Neural cell (in vitro differentiated cells): ENCODE measurements at regions not wholly inside any gene's neighbourhood (a gene's known extent, or its start where the extent isn't known, plus 50 kb on each side); places are given as distances from the start of the nearest gene placed in this dataset.
A peak's percentile ranks its signal among the peaks of the same experiment; 100 is the strongest.

Experiments
- H2AFZ ChIP-seq: fragments of 200-600, 300-800 bp; sonication (generic), shearing (Covaris generic); 2 replicates; pipeline ENCODE4 v1.6.0; 2014; ENCODE audit warnings: low read depth, mild to moderate bottlenecking, antibody characterized with exemption, low read length, moderate library complexity
- H3F3A ChIP-seq: fragments of 200-600 bp; shearing (Covaris generic); 2 replicates; pipeline ENCODE4 v1.6.1; 2016; ENCODE audit warnings: mild to moderate bottlenecking, moderate library complexity, mixed read lengths, antibody characterized with exemption, low read length; ENCODE audit not compliant: insufficient read depth, poor library complexity, severe bottlenecking
- H3K27ac ChIP-seq: fragments of 200-600, 300-800 bp; sonication (generic), shearing (Covaris generic); 2 replicates; pipeline ENCODE4 v1.5.1; 2014; ENCODE audit warnings: mild to moderate bottlenecking, low read length, moderate library complexity
- H3K27me3 ChIP-seq: fragments of 300-800, 200-600 bp; sonication (generic), shearing (Covaris generic); 2 replicates; pipeline ENCODE4 v1.6.0; 2014; ENCODE audit warnings: mild to moderate bottlenecking, low read depth, low read length, moderate library complexity; ENCODE audit not compliant: insufficient read depth
- H3K36me3 ChIP-seq: fragments of 300-800, 200-600 bp; sonication (generic), shearing (Covaris generic); 2 replicates; pipeline ENCODE4 v1.5.1; 2014; ENCODE audit warnings: mild to moderate bottlenecking, antibody characterized with exemption, low read length, moderate library complexity; ENCODE audit not compliant: insufficient read depth
- H3K4me2 ChIP-seq: fragments of 300-800, 200-600 bp; sonication (generic), shearing (Covaris generic); 2 replicates; pipeline ENCODE4 v1.6.0; 2014; ENCODE audit warnings: mild to moderate bottlenecking, low read length
- H3K4me3 ChIP-seq: fragments of 300-800, 200-600 bp; sonication (generic), shearing (Covaris generic); 2 replicates; pipeline ENCODE4 v1.5.1; 2014; ENCODE audit warnings: mild to moderate bottlenecking, low read length, moderate library complexity
- H3K79me2 ChIP-seq: fragments of 200-600 bp; shearing (Covaris generic); replicated peaks from 2 replicates; pipeline ENCODE4 v1.6.0; 2014; ENCODE audit warnings: mild to moderate bottlenecking, low read length, moderate library complexity; ENCODE audit not compliant: insufficient read depth
- H3K9ac ChIP-seq: fragments of 300-800, 200-600 bp; sonication (generic), shearing (Covaris generic); 2 replicates; pipeline ENCODE4 v1.6.1; 2016; ENCODE audit warnings: mild to moderate bottlenecking, low read length, mixed read lengths
- H3K9me2 ChIP-seq: fragments of 200-600 bp; shearing (Covaris generic); 2 replicates; pipeline ENCODE4 v1.6.1; 2016; ENCODE audit warnings: mild to moderate bottlenecking, low read length, mixed read lengths; ENCODE audit not compliant: insufficient read depth
- H3K9me3 ChIP-seq: fragments of 200-600, 300-800 bp; sonication (generic), shearing (Covaris generic); 2 replicates; pipeline ENCODE4 v1.6.1; 2016; ENCODE audit warnings: mild to moderate bottlenecking, mixed run types, low read length, moderate library complexity, mixed read lengths
- H4K20me1 ChIP-seq: fragments of 200-600 bp; shearing (Covaris generic); 2 replicates; pipeline ENCODE4 v1.6.1; 2016; ENCODE audit warnings: mild to moderate bottlenecking, mixed run types; ENCODE audit not compliant: insufficient read depth
- EP300 ChIP-seq: fragments of 450-650 bp; conservative IDR thresholded peaks from 2 replicates; pipeline ENCODE4 v1.6.1; 2014; ENCODE audit warnings: antibody characterized with exemption, mild to moderate bottlenecking, moderate library complexity; ENCODE audit not compliant: poor library complexity, severe bottlenecking
- EZH2 ChIP-seq: fragments of 200-600, 300-800 bp; shearing (Covaris generic), sonication (generic); IDR thresholded peaks from 2 replicates; pipeline ENCODE4 v1.6.1; 2014; ENCODE audit warnings: antibody characterized with exemption, low read length, borderline replicate concordance, mild to moderate bottlenecking; ENCODE audit not compliant: insufficient read depth, poor library complexity, severe bottlenecking
- MXI1 ChIP-seq: fragments of 450-650 bp; conservative IDR thresholded peaks from 2 replicates; pipeline ENCODE4 v1.6.1; 2014; ENCODE audit warnings: antibody characterized with exemption, mild to moderate bottlenecking; ENCODE audit not compliant: poor library complexity, severe bottlenecking
- POLR2AphosphoS5 ChIP-seq: IDR thresholded peaks from 2 replicates; pipeline ENCODE4 v1.6.1; 2012
- RAD21 ChIP-seq: fragments of 450-650 bp; conservative IDR thresholded peaks from 2 replicates; pipeline ENCODE4 v1.6.1; 2014; ENCODE audit warnings: antibody characterized with exemption, mild to moderate bottlenecking, moderate library complexity
- SMC3 ChIP-seq: fragments of 450-650 bp; conservative IDR thresholded peaks from 2 replicates; pipeline ENCODE4 v1.6.1; 2014; ENCODE audit warnings: antibody characterized with exemption, mild to moderate bottlenecking, moderate library complexity; ENCODE audit not compliant: poor library complexity
- TAF1 ChIP-seq: IDR thresholded peaks from 2 replicates; pipeline ENCODE4 v1.6.1; 2012; ENCODE audit warnings: low read depth
- TF ChIP-seq, protein P1 (sequence below): fragments of 450-650 bp; IDR thresholded peaks from 2 replicates; pipeline ENCODE4 v1.5.1; 2014; ENCODE audit warnings: antibody characterized with exemption, mild to moderate bottlenecking, moderate library complexity; ENCODE audit not compliant: poor library complexity, severe bottlenecking
- TF ChIP-seq, protein P2 (sequence below): IDR thresholded peaks from 2 replicates; pipeline ENCODE4 v1.6.1; 2012; ENCODE audit warnings: borderline replicate concordance

DNA sequence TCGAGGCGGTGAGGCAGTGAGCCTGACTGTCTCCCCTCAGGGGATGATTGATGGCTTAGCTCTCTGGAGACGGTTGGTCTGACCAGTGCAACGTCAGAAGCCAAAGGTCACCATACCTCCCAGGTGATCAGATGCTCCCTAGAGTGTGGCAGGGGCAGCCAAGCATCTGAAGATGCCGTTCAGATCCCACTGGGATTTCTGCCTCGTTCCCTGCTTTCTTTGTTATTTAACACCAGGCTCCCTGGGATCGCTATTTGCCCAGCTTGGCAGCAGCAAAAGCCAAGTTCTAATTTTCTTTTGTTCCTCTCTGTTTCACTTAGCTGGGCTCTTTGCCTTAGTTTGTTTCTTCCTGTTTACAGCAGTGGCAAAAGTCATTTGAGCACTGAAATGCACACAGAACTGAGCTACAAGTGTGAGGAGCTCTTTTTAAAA, 53.5 kb upstream of the SVIL start:
- no peaks in the 10 kb centered on the region for H3K9me3 ChIP-seq
- no peaks in the 10 kb centered on the region for H3F3A ChIP-seq
- H3K9me2 ChIP-seq: no peaks in the 10 kb centered on the region
- H3K9ac ChIP-seq: no peak overlapping the region
- H3K27ac ChIP-seq: no peak overlapping the region
- no peak for TF ChIP-seq EP300
- no peak for TF ChIP-seq SMC3
- no peak for TF ChIP-seq POLR2AphosphoS5
- no peak for TF ChIP-seq MXI1
- TF ChIP-seq TAF1: no peak
- TF ChIP-seq, protein P1, sequence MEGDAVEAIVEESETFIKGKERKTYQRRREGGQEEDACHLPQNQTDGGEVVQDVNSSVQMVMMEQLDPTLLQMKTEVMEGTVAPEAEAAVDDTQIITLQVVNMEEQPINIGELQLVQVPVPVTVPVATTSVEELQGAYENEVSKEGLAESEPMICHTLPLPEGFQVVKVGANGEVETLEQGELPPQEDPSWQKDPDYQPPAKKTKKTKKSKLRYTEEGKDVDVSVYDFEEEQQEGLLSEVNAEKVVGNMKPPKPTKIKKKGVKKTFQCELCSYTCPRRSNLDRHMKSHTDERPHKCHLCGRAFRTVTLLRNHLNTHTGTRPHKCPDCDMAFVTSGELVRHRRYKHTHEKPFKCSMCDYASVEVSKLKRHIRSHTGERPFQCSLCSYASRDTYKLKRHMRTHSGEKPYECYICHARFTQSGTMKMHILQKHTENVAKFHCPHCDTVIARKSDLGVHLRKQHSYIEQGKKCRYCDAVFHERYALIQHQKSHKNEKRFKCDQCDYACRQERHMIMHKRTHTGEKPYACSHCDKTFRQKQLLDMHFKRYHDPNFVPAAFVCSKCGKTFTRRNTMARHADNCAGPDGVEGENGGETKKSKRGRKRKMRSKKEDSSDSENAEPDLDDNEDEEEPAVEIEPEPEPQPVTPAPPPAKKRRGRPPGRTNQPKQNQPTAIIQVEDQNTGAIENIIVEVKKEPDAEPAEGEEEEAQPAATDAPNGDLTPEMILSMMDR: no peak
- TF ChIP-seq, protein P2, sequence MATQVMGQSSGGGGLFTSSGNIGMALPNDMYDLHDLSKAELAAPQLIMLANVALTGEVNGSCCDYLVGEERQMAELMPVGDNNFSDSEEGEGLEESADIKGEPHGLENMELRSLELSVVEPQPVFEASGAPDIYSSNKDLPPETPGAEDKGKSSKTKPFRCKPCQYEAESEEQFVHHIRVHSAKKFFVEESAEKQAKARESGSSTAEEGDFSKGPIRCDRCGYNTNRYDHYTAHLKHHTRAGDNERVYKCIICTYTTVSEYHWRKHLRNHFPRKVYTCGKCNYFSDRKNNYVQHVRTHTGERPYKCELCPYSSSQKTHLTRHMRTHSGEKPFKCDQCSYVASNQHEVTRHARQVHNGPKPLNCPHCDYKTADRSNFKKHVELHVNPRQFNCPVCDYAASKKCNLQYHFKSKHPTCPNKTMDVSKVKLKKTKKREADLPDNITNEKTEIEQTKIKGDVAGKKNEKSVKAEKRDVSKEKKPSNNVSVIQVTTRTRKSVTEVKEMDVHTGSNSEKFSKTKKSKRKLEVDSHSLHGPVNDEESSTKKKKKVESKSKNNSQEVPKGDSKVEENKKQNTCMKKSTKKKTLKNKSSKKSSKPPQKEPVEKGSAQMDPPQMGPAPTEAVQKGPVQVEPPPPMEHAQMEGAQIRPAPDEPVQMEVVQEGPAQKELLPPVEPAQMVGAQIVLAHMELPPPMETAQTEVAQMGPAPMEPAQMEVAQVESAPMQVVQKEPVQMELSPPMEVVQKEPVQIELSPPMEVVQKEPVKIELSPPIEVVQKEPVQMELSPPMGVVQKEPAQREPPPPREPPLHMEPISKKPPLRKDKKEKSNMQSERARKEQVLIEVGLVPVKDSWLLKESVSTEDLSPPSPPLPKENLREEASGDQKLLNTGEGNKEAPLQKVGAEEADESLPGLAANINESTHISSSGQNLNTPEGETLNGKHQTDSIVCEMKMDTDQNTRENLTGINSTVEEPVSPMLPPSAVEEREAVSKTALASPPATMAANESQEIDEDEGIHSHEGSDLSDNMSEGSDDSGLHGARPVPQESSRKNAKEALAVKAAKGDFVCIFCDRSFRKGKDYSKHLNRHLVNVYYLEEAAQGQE: no peak
- no peak for TF ChIP-seq EZH2
- no peak for TF ChIP-seq RAD21
- H3K4me3 ChIP-seq: peak overlapping the region; percentile 45
- H3K27me3 ChIP-seq: no peaks in the 10 kb centered on the region
- no peaks in the 10 kb centered on the region for H4K20me1 ChIP-seq
- H3K4me2 ChIP-seq: no peak overlapping the region
- no peaks in the 10 kb centered on the region for H3K36me3 ChIP-seq
- no peak overlapping the region for H2AFZ ChIP-seq
- H3K79me2 ChIP-seq: peaks cover 19% of the 10 kb centered on the region

DNA sequence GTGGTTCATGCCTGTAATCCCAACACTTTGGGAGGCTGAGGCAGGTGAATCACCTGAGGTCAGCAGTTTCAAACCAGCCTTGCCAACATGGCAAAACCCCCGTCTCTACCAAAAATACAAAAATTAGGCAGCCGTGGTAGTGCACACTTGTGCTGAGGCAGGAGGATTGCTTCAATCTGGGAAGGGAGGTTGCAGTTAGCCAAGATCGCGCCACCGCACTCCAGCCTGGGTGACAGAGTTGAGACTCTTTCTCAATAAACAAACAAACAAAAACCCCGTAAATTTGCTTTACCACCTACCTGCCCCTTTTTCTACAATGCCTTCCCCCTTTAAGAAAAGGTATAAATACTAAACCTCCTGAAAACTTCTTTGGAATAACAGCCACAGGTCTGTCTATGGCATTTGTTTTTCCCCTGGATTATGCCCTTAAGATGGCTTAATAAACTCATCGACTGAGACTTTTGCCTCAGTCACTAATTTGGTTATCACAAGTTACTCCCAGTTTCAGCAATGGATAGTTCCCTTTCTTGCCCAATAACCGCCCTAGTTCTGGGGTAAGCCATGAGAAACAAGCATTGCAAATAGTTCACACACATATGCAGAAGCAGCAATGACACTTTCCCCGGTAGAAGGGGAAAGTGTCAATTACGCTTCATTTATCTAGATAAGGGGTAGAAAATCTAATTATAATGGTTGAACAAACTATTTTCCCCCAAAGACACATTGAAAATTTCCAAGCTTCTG, 52.8 kb upstream of the SVIL start:
- Histone ChIP-seq H3K4me3 (peak overlapping the region; percentile 45), H3K9ac (no peak overlapping the region), H3K27me3 (no peaks in the 10 kb centered on the region), H3K27ac (no peak overlapping the region), H3K36me3 (no peaks in the 10 kb centered on the region), H3K9me3 (no peaks in the 10 kb centered on the region), H4K20me1 (no peaks in the 10 kb centered on the region), H3K4me2 (no peak overlapping the region), H3F3A (no peaks in the 10 kb centered on the region), H2AFZ (no peak overlapping the region), H3K9me2 (no peaks in the 10 kb centered on the region), H3K79me2 (peaks cover 13% of the 10 kb centered on the region)
- TF ChIP-seq RAD21 (no peak), EP300 (no peak), EZH2 (no peak), POLR2AphosphoS5 (no peak), MXI1 (no peak), SMC3 (no peak), TAF1 (no peak)
- TF ChIP-seq, protein P2: no peak
- TF ChIP-seq, protein P1: no peak
